Gastroesophageal sphincter (tissue), 2 donors: ENCODE measurements at regions not wholly inside any gene's neighbourhood (a gene's known extent, or its start where the extent isn't known, plus 50 kb on each side); places are given as distances from the start of the nearest gene placed in this dataset.
"Not testable (repeated sequence)": the region's sequence is repeated elsewhere in the genome, so short reads cannot be mapped to it uniquely, and the experiment has no call there.

Experiments used
- EP300 ChIP-seq: sonication (generic); formaldehyde crosslinking; IDR thresholded peaks from one replicate; pipeline ENCODE4 v1.6.1; 2017; ENCODE audit warnings: antibody characterized with exemption, mild to moderate bottlenecking
- POLR2AphosphoS5 ChIP-seq: sonication (generic); formaldehyde crosslinking; IDR thresholded peaks from one replicate; pipeline ENCODE4 v1.6.1; 2017; ENCODE audit warnings: antibody characterized with exemption

- not testable (repeated sequence) for TF ChIP-seq POLR2AphosphoS5, EP300
Observed at GRCh38 chr15:22177965-22178364, 97.6 kb downstream of the OR4M2 start.
